ENCODE measurements at regions not wholly inside any gene's neighbourhood (a gene's known extent, or its start where the extent isn't known, plus 50 kb on each side); places are given as distances from the start of the nearest gene placed in this dataset.

DNA sequence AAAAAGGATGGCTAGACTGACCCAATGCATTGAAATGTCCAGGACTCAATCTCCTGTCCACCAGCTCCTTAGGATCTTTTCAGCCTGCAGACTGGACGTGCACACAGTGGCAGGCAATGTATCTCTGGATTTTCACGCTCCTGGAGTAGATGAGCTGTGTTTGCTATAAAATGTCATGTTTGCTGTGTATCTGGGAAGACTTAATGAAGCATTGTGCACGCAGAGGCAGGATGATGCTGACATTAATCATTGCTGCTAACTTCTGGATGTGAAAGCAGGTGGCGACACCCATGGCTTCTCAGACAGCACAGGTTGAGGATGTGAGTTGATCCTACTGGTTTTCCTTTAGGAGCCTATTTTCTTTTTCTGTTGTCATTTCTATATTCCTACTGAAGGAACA is 133.1 kb upstream of the PCSK2 start:
- TF ChIP-seq MXI1 (conservative IDR thresholded peaks at IDR 0.05; ENCODE audit: poor library complexity, severe bottlenecking) (no peak), TAF1 (IDR thresholded peaks at IDR 0.05; ENCODE audit: low read depth) (no peak), SMC3 (conservative IDR thresholded peaks at IDR 0.05; ENCODE audit: poor library complexity) (no peak), POLR2AphosphoS5 (IDR thresholded peaks at IDR 0.05) (peak; percentile 37), RAD21 (conservative IDR thresholded peaks at IDR 0.05) (no peak), EZH2 (IDR thresholded peaks at IDR 0.05; ENCODE audit: borderline replicate concordance, insufficient read depth, low read length, poor library complexity, severe bottlenecking) (no peak)
- TF ChIP-seq, protein P1, sequence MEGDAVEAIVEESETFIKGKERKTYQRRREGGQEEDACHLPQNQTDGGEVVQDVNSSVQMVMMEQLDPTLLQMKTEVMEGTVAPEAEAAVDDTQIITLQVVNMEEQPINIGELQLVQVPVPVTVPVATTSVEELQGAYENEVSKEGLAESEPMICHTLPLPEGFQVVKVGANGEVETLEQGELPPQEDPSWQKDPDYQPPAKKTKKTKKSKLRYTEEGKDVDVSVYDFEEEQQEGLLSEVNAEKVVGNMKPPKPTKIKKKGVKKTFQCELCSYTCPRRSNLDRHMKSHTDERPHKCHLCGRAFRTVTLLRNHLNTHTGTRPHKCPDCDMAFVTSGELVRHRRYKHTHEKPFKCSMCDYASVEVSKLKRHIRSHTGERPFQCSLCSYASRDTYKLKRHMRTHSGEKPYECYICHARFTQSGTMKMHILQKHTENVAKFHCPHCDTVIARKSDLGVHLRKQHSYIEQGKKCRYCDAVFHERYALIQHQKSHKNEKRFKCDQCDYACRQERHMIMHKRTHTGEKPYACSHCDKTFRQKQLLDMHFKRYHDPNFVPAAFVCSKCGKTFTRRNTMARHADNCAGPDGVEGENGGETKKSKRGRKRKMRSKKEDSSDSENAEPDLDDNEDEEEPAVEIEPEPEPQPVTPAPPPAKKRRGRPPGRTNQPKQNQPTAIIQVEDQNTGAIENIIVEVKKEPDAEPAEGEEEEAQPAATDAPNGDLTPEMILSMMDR (IDR thresholded peaks at IDR 0.05; ENCODE audit: poor library complexity, severe bottlenecking), result no peak
